Stimulated activated naive CD8-positive, alpha-beta T cell treated with anti-CD3 and anti-CD28 coated beads, Interleukin-15, amount 100 ng/mL, for 72 hours (primary cell): ENCODE measurements at regions not wholly inside any gene's neighbourhood (a gene's known extent, or its start where the extent isn't known, plus 50 kb on each side); places are given as distances from the start of the nearest gene placed in this dataset.

Experiments used
- ATAC-seq: fragments of 150-1000 bp; cut with Tn5 transposase; 2 replicates; pipeline ENCODE4 v1.10.0; 2021; ENCODE audit warnings: mild to moderate bottlenecking, moderate library complexity
- DNase-seq, 2 donors: peaks; one replicate each; pipeline ENCODE4 v3.0.0; 2021 to 2022
- H3K27ac Mint-ChIP-seq, 2 donors: one replicate each; pipeline ENCODE4 v1.8.0; 2022; ENCODE audit warnings: mild to moderate bottlenecking in 2 of 2, mixed read lengths in 2 of 2, moderate library complexity in 2 of 2
- H3K27me3 Mint-ChIP-seq: one replicate; pipeline ENCODE4 v1.8.0; 2022; ENCODE audit warnings: mixed read lengths
- H3K4me1 Mint-ChIP-seq: one replicate; pipeline ENCODE4 v1.8.0; 2022; ENCODE audit warnings: mild to moderate bottlenecking, mixed read lengths
- H3K4me3 Mint-ChIP-seq, 2 donors: one replicate each; pipeline ENCODE4 v1.8.0; 2022; ENCODE audit warnings: mild to moderate bottlenecking in 2 of 2, mixed read lengths in 2 of 2, moderate library complexity in 1 of 2
- H3K9me3 Mint-ChIP-seq, 2 donors: one replicate each; pipeline ENCODE4 v1.8.0; 2022; ENCODE audit warnings: mixed read lengths in 2 of 2

GRCh38 chr3:177826253-177826652 lies 629.0 kb upstream of the TBL1XR1 start:
- Mint-ChIP-seq H3K27me3 (no peaks in the 10 kb centered on the region), H3K4me1 (peaks cover 10% of the 10 kb centered on the region), H3K9me3 (no peaks in the 10 kb centered on the region), H3K27ac (no peak overlapping the region), H3K4me3 (no peak overlapping the region)
- DNase-seq, result no peak
- no peak for ATAC-seq

GRCh38 chr3:177827511-177828207 lies 630.4 kb upstream of the TBL1XR1 start:
- Mint-ChIP-seq H3K4me1 (peaks cover 9% of the 10 kb centered on the region), H3K9me3 (no peaks in the 10 kb centered on the region), H3K27ac (peak overlapping the region in 1 of 2 donors; percentile 70), H3K27me3 (no peaks in the 10 kb centered on the region), H3K4me3 (no peak overlapping the region)
- DNase-seq (no peak), ATAC-seq (peak; percentile 76)

DNA sequence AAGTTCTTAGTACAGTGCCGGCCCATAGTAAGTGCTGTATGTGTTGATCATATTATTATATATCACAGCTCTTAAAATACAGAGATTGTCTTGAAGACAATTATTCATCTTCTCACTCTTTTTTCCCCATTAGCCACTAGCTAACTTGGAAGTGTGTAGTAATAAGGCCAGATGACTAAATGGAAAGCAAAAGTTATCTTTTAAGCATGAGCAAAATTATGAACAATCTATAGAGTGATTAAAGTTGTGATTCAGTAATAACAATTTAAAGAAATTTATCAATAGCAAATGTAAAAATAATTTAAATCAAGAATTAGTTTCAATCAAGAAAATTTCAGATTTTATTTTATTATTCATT lies 630.9 kb upstream of the TBL1XR1 start:
- DNase-seq (no peak), ATAC-seq (no peak)
- no peak overlapping the region for H3K4me3 Mint-ChIP-seq
- H3K27me3 Mint-ChIP-seq, result no peaks in the 10 kb centered on the region
- H3K4me1 Mint-ChIP-seq, result peaks cover 11% of the 10 kb centered on the region
- no peaks in the 10 kb centered on the region for H3K9me3 Mint-ChIP-seq
- no peak overlapping the region for H3K27ac Mint-ChIP-seq

GRCh38 chr3:177830411-177830849 lies 633.1 kb upstream of the TBL1XR1 start:
- H3K27ac Mint-ChIP-seq, result no peak overlapping the region
- no peak for DNase-seq
- peaks cover 14% of the 10 kb centered on the region for H3K4me1 Mint-ChIP-seq
- H3K9me3 Mint-ChIP-seq, result no peaks in the 10 kb centered on the region
- H3K4me3 Mint-ChIP-seq, result no peak overlapping the region
- no peak for ATAC-seq
- H3K27me3 Mint-ChIP-seq, result no peaks in the 10 kb centered on the region

DNA sequence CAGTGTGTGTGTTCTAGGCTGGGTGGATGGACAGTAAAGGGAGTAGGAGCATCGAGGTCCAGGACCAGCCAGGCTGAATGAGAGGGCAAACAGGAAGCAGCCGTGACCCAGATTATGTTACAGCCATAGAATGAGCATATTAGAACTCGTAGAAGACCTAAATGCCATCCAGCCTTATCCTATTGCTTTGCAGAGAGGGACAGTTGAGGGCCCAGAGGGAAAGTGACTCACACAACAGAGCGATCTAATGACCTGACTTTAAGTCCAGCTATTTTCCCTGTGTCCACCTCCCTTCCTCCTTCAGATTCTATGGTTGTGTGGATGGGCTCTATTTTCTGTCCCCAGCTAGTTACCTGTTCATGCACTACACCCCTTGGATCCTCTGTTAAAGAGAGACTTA lies 634.1 kb upstream of the TBL1XR1 start:
- no peak overlapping the region for H3K27ac Mint-ChIP-seq
- no peak for ATAC-seq
- H3K27me3 Mint-ChIP-seq, result no peaks in the 10 kb centered on the region
- no peak for DNase-seq
- H3K4me1 Mint-ChIP-seq, result peaks cover 14% of the 10 kb centered on the region
- H3K9me3 Mint-ChIP-seq, result no peaks in the 10 kb centered on the region
- no peak overlapping the region for H3K4me3 Mint-ChIP-seq

GRCh38 chr3:177832880-177833279 lies 635.6 kb upstream of the TBL1XR1 start:
- DNase-seq (no peak), ATAC-seq (no peak)
- H3K4me3 Mint-ChIP-seq, result no peak overlapping the region
- peaks cover 0 to 5% of the 10 kb centered on the region in 2 donors for H3K9me3 Mint-ChIP-seq
- H3K27ac Mint-ChIP-seq, result no peak overlapping the region
- no peaks in the 10 kb centered on the region for H3K27me3 Mint-ChIP-seq
- peaks cover 6% of the 10 kb centered on the region for H3K4me1 Mint-ChIP-seq

DNA sequence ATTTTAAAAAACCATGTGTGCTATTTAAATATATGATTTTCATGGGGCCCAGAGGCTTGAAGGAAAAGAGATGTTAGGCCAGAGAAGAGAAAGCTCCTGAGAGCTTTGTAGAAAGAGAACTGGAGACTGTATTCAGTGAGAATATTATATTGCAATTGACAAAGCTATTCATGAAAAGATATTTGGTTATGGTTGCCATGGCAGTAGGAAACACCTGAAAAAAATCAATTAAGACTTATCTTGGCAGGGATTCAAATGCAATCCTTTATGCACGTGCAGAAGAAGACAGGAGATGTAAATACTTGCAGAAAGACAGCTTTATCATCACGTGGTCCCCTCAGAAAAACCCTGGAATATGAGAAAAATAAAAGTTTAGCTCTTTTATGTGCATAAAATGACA lies 636.0 kb upstream of the TBL1XR1 start:
- no peak overlapping the region for H3K4me3 Mint-ChIP-seq
- H3K27me3 Mint-ChIP-seq, result no peaks in the 10 kb centered on the region
- H3K9me3 Mint-ChIP-seq, result peaks cover 0 to 6% of the 10 kb centered on the region in 2 donors
- no peak overlapping the region for H3K27ac Mint-ChIP-seq
- DNase-seq, result no peak
- ATAC-seq, result no peak
- peaks cover 5% of the 10 kb centered on the region for H3K4me1 Mint-ChIP-seq

- H3K4me3 Mint-ChIP-seq, result no peak overlapping the region
- peaks cover 5% of the 10 kb centered on the region for H3K4me1 Mint-ChIP-seq
- no peaks in the 10 kb centered on the region for H3K27me3 Mint-ChIP-seq
- ATAC-seq (no peak), DNase-seq (no peak)
- H3K27ac Mint-ChIP-seq, result no peak overlapping the region
- peaks cover 0 to 6% of the 10 kb centered on the region in 2 donors for H3K9me3 Mint-ChIP-seq
Measured at GRCh38 chr3:177835008-177835407, 637.7 kb upstream of the TBL1XR1 start.

- peaks cover 0 to 6% of the 10 kb centered on the region in 2 donors for H3K9me3 Mint-ChIP-seq
- H3K27ac Mint-ChIP-seq, result no peak overlapping the region
- DNase-seq, result no peak
- peaks cover 5% of the 10 kb centered on the region for H3K4me1 Mint-ChIP-seq
- ATAC-seq, result no peak
- H3K4me3 Mint-ChIP-seq, result no peak overlapping the region
- no peaks in the 10 kb centered on the region for H3K27me3 Mint-ChIP-seq
Measured at GRCh38 chr3:177835917-177836316, 638.6 kb upstream of the TBL1XR1 start.

GRCh38 chr3:177836671-177837070 lies 639.4 kb upstream of the TBL1XR1 start:
- ATAC-seq (no peak), DNase-seq (no peak)
- H3K27me3 Mint-ChIP-seq, result no peaks in the 10 kb centered on the region
- peaks cover 0 to 6% of the 10 kb centered on the region in 2 donors for H3K9me3 Mint-ChIP-seq
- peaks cover 5% of the 10 kb centered on the region for H3K4me1 Mint-ChIP-seq
- H3K27ac Mint-ChIP-seq, result no peak overlapping the region
- H3K4me3 Mint-ChIP-seq, result no peak overlapping the region

DNA sequence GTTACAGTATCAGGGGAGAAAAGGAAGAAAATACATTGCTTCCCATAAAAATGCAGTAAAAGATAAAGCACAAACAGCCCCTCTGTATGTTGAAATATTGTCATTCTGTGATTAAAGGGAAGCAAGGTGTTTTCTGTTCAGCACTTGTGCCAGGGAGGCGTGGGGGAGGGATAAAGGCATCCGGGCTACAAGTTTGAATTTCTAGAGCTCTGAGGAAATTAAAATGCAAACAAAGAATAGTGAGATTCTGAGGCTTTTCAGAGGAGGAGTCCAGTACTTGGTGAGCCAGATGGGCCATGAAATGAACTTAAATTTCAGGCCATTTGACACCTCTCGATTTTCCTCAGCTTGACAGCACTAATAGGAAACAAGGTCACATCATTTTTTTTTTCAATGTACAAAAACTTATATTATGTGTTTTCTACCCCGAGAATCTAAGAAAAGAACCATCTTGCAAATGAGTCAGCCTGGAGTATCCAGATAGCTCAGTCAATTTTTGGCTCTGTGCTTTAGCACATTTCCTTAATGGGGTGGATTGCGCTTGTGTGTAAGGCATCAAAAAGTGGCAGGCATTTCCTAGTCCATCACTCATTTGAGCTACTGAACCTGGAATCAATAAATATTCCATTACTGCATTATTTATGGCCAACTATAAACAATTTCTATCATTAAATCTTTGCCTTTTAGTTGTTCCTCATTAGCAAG lies 640.8 kb upstream of the TBL1XR1 start:
- no peak overlapping the region for H3K4me3 Mint-ChIP-seq
- no peaks in the 10 kb centered on the region for H3K27me3 Mint-ChIP-seq
- DNase-seq (no peak), ATAC-seq (no peak)
- H3K4me1 Mint-ChIP-seq, result peaks cover 4% of the 10 kb centered on the region
- peaks cover 0 to 6% of the 10 kb centered on the region in 2 donors for H3K9me3 Mint-ChIP-seq
- peak overlapping the region in 1 of 2 donors; percentile 9 for H3K27ac Mint-ChIP-seq

- peaks cover 0 to 6% of the 10 kb centered on the region in 2 donors for H3K9me3 Mint-ChIP-seq
- no peaks in the 10 kb centered on the region for H3K27me3 Mint-ChIP-seq
- no peak overlapping the region for H3K4me3 Mint-ChIP-seq
- ATAC-seq (no peak), DNase-seq (no peak)
- no peaks in the 10 kb centered on the region for H3K4me1 Mint-ChIP-seq
- no peak overlapping the region for H3K27ac Mint-ChIP-seq
Measured at GRCh38 chr3:177838766-177839350, 641.6 kb upstream of the TBL1XR1 start.

DNA sequence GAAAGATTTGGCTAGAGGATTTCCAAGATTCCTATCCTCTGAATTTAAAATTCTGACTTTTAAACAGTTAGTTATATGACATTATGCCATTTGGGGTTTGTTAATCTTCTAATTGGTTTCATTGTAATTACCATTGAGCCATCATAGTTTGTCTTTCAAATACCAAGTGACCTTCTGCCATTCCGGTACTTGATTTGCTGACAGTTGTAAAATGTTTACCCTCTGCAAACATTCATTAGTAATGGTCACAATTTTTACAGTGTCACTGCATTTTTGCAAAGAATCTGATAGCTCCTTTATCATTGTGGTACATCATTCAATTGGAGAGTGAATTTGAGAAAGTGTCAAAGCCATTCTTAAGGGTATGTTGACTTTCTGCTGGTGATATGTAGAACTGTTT lies 645.0 kb upstream of the TBL1XR1 start:
- Mint-ChIP-seq H3K27ac (no peak overlapping the region), H3K4me3 (no peak overlapping the region), H3K9me3 (peaks cover 0 to 15% of the 10 kb centered on the region in 2 donors), H3K4me1 (no peaks in the 10 kb centered on the region), H3K27me3 (no peaks in the 10 kb centered on the region)
- ATAC-seq (no peak), DNase-seq (no peak)

- no peak overlapping the region for H3K27ac Mint-ChIP-seq
- DNase-seq, result no peak
- no peak for ATAC-seq
- no peak overlapping the region for H3K4me3 Mint-ChIP-seq
- H3K4me1 Mint-ChIP-seq, result no peaks in the 10 kb centered on the region
- no peaks in the 10 kb centered on the region for H3K27me3 Mint-ChIP-seq
- peaks cover 0 to 9% of the 10 kb centered on the region in 2 donors for H3K9me3 Mint-ChIP-seq
Measured at GRCh38 chr3:177842743-177843734, 645.8 kb upstream of the TBL1XR1 start.

DNA sequence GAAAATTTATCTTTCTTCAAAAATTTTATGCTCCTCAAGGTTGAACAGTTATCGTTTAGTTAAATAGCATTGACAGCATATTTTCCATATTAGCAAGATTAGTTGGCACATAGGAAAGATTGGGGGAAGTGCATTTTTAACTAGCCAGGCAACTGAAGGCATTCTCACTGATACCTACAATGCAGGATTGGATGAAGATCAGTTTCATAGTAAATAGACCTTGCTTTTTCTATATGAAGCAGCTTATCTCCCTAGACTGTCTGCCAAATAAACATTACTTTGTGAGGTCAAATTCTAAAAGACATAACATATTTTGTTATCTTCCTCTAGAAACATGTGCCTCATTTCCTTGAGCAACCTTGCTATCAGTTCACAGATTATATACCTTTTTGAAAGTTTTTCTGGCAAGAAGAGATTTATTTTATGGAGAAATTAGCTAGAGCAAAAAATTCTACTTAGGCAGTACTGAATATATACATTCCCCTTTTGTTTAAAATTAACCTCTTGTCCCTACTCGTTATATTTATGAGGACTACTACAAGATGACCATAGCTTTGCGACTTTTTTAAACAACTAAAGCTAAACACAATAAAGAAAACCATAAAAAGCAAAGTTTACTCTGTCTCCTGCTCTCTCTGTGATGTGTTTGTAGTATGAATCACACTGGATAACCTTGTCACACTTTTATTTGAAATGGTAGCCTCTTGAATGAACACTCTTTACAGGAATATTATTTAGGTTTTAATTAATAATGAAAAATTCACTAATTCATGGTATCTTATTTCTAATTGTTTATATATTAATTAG lies 654.9 kb upstream of the TBL1XR1 start:
- Mint-ChIP-seq H3K4me3 (no peak overlapping the region), H3K27ac (no peak overlapping the region), H3K27me3 (no peaks in the 10 kb centered on the region), H3K4me1 (no peaks in the 10 kb centered on the region), H3K9me3 (peaks cover 5 to 6% of the 10 kb centered on the region in 2 donors)
- ATAC-seq (no peak), DNase-seq (no peak)
